Peyer's patch (tissue), 4 donors: ENCODE measurements at regions not wholly inside any gene's neighbourhood (a gene's known extent, or its start where the extent isn't known, plus 50 kb on each side); places are given as distances from the start of the nearest gene placed in this dataset.

Experiments
- CTCF ChIP-seq, 6 experiments: fragments of 450-650 bp in 4 of 6; fragments of 200-600 bp in 2 of 6; sonication (generic) in 1 of 6; IDR thresholded peaks; one replicate each; pipeline ENCODE4 v1.5.1; 2017 to 2019; ENCODE audit warnings: antibody characterized with exemption in 6 of 6, mild to moderate bottlenecking in 3 of 6, moderate library complexity in 1 of 6
- POLR2A ChIP-seq, 2 donors: fragments of 450-650 bp; IDR thresholded peaks; one replicate each; pipeline ENCODE4 v1.5.1; 2017; ENCODE audit warnings: antibody characterized with exemption in 2 of 2, mild to moderate bottlenecking in 2 of 2, moderate library complexity in 2 of 2

- no peak for TF ChIP-seq CTCF (IDR thresholded peaks at IDR 0.05)
- TF ChIP-seq POLR2A (IDR thresholded peaks at IDR 0.05) = no peak
These were observed 128.0 kb upstream of the PROK2 start for GRCh38 chr3:71912839-71913495.
